HepG2 (cell line): ENCODE measurements at regions not wholly inside any gene's neighbourhood (a gene's known extent, or its start where the extent isn't known, plus 50 kb on each side); places are given as distances from the start of the nearest gene placed in this dataset.

Experiments used
- ATAC-seq: fragments of 200-7000 bp; cut with Tn5 transposase; 3 replicates; pipeline ENCODE4 v1.9.1; 2020; ENCODE audit warnings: mild to moderate bottlenecking, moderate library complexity
- BruUV-seq: library from RNA; stranded (reverse); fragments of 400-500 nt; replicated peaks from 2 replicates; lab custom pipeline; 2021; lab: Mats Ljungman, UMichigan
- CTCF ChIA-PET: fragments of 300-600 bp; formaldehyde crosslinking; extraction: SDS; loops from one replicate; lab custom pipeline; 2021; ENCODE audit warnings: low total read pairs, inconsistent platforms, low intra/inter-chr PET ratio; lab: Yijun Ruan, JAX
- POLR2A ChIA-PET: fragments of 350-600 bp; sonication (Branson Sonifier 250); formaldehyde crosslinking; loops from one replicate; lab custom pipeline; 2020; ENCODE audit warnings: antibody characterized with exemption, inconsistent platforms; lab: Yijun Ruan, JAX
- DNase-seq: peaks from one replicate; pipeline ENCODE4 v3.0.0-alpha.2; 2015; ENCODE audit warnings: low spot score
- FAIRE-seq: peaks from 3 replicates; lab custom pipeline; 2011; peaks lifted over from hg19 to GRCh38; lab: Jason Lieb, UNC
- H2AFZ ChIP-seq: one replicate; pipeline ENCODE4 v1.6.1; 2011; ENCODE audit warnings: low read length, inconsistent platforms
- H3K27ac ChIP-seq: fragments of 300-600 bp; 3 replicates; pipeline ENCODE4 v1.8.0; 2011; ENCODE audit warnings: mixed run types, mild to moderate bottlenecking, mixed read lengths, low read length, inconsistent platforms; ENCODE audit not compliant: insufficient read depth; ENCODE audit errors: extremely low read length
- H3K27me3 ChIP-seq, 2 experiments: fragments of 200-600 bp in 1 of 2; 2 replicates in 1 of 2; 3 replicates in 1 of 2; pipeline versions ENCODE4 v1.6.0 to v1.8.0; 2011; ENCODE audit warnings: low read length in 2 of 2, mild to moderate bottlenecking in 2 of 2, moderate library complexity in 2 of 2, inconsistent platforms in 1 of 2; ENCODE audit not compliant: insufficient read depth in 2 of 2, control insufficient read depth in 1 of 2
- H3K36me3 ChIP-seq, 2 experiments: fragments of 200-600 bp in 1 of 2; replicated peaks in 1 of 2; 2 replicates in 1 of 2; 3 replicates in 1 of 2; pipeline versions ENCODE4 v1.5.1 to v1.8.0; 2011; ENCODE audit warnings: low read length in 2 of 2, inconsistent platforms in 1 of 2; ENCODE audit not compliant: insufficient read depth in 2 of 2, control insufficient read depth in 1 of 2
- H3K4me1 ChIP-seq: 2 replicates; pipeline ENCODE4 v1.5.1; 2012; ENCODE audit warnings: low read length, inconsistent platforms; ENCODE audit not compliant: insufficient read depth
- H3K4me2 ChIP-seq: 2 replicates; pipeline ENCODE4 v1.6.0; 2011; ENCODE audit warnings: low read depth, low read length, inconsistent platforms
- H3K4me3 ChIP-seq, 3 experiments: fragments of 200-600 bp in 1 of 3; sonication (generic), shearing (Covaris generic) in 1 of 3; replicated peaks in 1 of 3; 2 replicates each; pipeline ENCODE4 v1.5.1; 2011 to 2016; ENCODE audit warnings: low read length in 3 of 3, inconsistent platforms in 2 of 3, low read depth in 2 of 3, mild to moderate bottlenecking in 2 of 3, control low read depth in 1 of 3, mixed read lengths in 1 of 3; ENCODE audit not compliant: insufficient read depth in 1 of 3
- H3K79me2 ChIP-seq: one replicate; pipeline ENCODE4 v1.6.1; 2011; ENCODE audit warnings: low read length, inconsistent platforms; ENCODE audit not compliant: insufficient read depth
- H3K9ac ChIP-seq: 2 replicates; pipeline ENCODE4 v1.6.0; 2011; ENCODE audit warnings: mild to moderate bottlenecking, low read depth, low read length, inconsistent platforms; ENCODE audit not compliant: insufficient read depth
- H3K9me3 ChIP-seq: 2 replicates; pipeline ENCODE4 v1.5.1; 2012; ENCODE audit warnings: mild to moderate bottlenecking, low read length
- H4K20me1 ChIP-seq: 2 replicates; pipeline ENCODE4 v1.6.0; 2011; ENCODE audit warnings: inconsistent platforms, mild to moderate bottlenecking, low read length, moderate library complexity; ENCODE audit not compliant: insufficient read depth
- ADNP ChIP-seq: sonication (generic); formaldehyde crosslinking; IDR thresholded peaks from 2 replicates; pipeline ENCODE4 v1.4.0; 2020; ENCODE audit warnings: missing genetic modification reagents
- ATAD3A ChIP-seq: sonication (generic); formaldehyde crosslinking; IDR thresholded peaks from 2 replicates; pipeline ENCODE4 v1.4.0; 2020; ENCODE audit warnings: missing genetic modification reagents
- BRD4 ChIP-seq: sonication (generic); formaldehyde crosslinking; IDR thresholded peaks from 2 replicates; pipeline ENCODE4 v1.4.0; 2020; ENCODE audit warnings: missing genetic modification reagents
- DMAP1 ChIP-seq: IDR thresholded peaks from 2 replicates; pipeline ENCODE4 v1.6.1; 2016
- FIP1L1 ChIP-seq: fragments of 200-400 bp; formaldehyde crosslinking; IDR thresholded peaks from 2 replicates; pipeline ENCODE4 v1.6.1; 2018; ENCODE audit warnings: low read depth, mild to moderate bottlenecking, low read length, moderate library complexity, borderline replicate concordance; ENCODE audit not compliant: insufficient read depth
- FOXC1 ChIP-seq: sonication (generic); formaldehyde crosslinking; IDR thresholded peaks from 2 replicates; pipeline ENCODE4 v1.8.0; 2022; ENCODE audit warnings: mild to moderate bottlenecking, missing genetic modification reagents, borderline replicate concordance
- GPN1 ChIP-seq: sonication (generic); formaldehyde crosslinking; IDR thresholded peaks from 2 replicates; pipeline ENCODE4 v1.5.1; 2020; ENCODE audit warnings: missing genetic modification reagents, borderline replicate concordance
- HDAC2 ChIP-seq: sonication (generic); formaldehyde crosslinking; IDR thresholded peaks from 2 replicates; pipeline ENCODE4 v1.4.0; 2020; ENCODE audit warnings: missing genetic modification reagents
- TOPORS ChIP-seq: sonication (generic); formaldehyde crosslinking; IDR thresholded peaks from 2 replicates; pipeline ENCODE4 v1.8.0; 2023; ENCODE audit warnings: mild to moderate bottlenecking, missing genetic modification reagents
- ZC3H4 ChIP-seq: sonication (generic); formaldehyde crosslinking; IDR thresholded peaks from 2 replicates; pipeline ENCODE4 v1.4.0; 2020; ENCODE audit warnings: missing genetic modification reagents, borderline replicate concordance
- ZNF34 ChIP-seq: sonication (generic); formaldehyde crosslinking; IDR thresholded peaks from 2 replicates; pipeline ENCODE4 v1.4.0; 2020; ENCODE audit warnings: mild to moderate bottlenecking, missing genetic modification reagents, borderline replicate concordance
- ZNF75D ChIP-seq: sonication (generic); formaldehyde crosslinking; IDR thresholded peaks from 2 replicates; pipeline ENCODE4 v1.8.1; 2023; ENCODE audit warnings: missing genetic modification reagents, mild to moderate bottlenecking, borderline replicate concordance
- WGBS: methylation state at CpG from one replicate; pipeline ENCODE4 v1.1.6; 2017; ENCODE audit warnings: low lambda C conversion rate; 5-methylcytosine and 5-hydroxymethylcytosine counted together
- in situ Hi-C: cut with HindIII; loops from 2 replicates; pipeline ENCODE4 v1.10.0; 2017; ENCODE audit warnings: low pct_unique_long_range_greater_than_20kb; ENCODE audit not compliant: extremely low pct_ligation_motif_present
- intact Hi-C: fragments of 100-400 bp; cut with micrococcal nuclease; formaldehyde crosslinking; loops from one replicate; pipeline ENCODE4 v1.10.0; 2022; ENCODE audit not compliant: unreplicated experiment
- TF ChIP-seq, protein P1 (sequence below): sonication (generic); formaldehyde crosslinking; conservative IDR thresholded peaks from 2 replicates; pipeline ENCODE4 v1.5.0; 2020; ENCODE audit warnings: missing genetic modification reagents
- TF ChIP-seq, protein P2 (sequence below): sonication (generic); formaldehyde crosslinking; IDR thresholded peaks from 2 replicates; pipeline ENCODE4 v1.8.0; 2023; ENCODE audit warnings: mild to moderate bottlenecking, missing genetic modification reagents
- TF ChIP-seq, protein P3 (sequence below): sonication (generic); formaldehyde crosslinking; IDR thresholded peaks from 2 replicates; pipeline ENCODE4 v1.8.1; 2023; ENCODE audit warnings: mild to moderate bottlenecking, inconsistent platforms, moderate library complexity, missing genetic modification reagents, borderline replicate concordance

DNA sequence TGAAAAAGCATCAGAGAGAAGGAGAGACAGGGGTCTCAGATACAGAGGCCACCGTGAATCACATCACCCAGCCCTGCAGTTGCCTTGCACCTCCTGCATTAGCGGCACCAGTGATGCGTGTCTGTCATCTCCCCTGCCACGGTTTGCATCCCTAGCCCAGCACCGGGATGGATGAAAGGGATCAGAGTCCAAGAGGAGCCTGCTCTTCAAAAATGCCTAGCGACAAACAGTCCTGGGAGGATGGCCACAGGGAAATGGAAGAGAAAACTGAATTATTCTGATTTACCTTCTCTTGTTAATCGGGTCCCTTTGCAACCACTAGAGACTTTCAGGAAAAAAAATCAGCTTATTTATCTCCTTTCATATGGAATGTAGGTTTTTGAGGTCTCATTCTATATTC is 495.6 kb upstream of the KIRREL3 start:
- ATAC-seq (no peak), FAIRE-seq (no peak), DNase-seq (no peak)
- Histone ChIP-seq H3K27me3 (no peaks in the 10 kb centered on the region), H3K4me3 (no peak overlapping the region), H3K9me3 (peaks cover 23% of the 10 kb centered on the region), H3K4me2 (no peak overlapping the region), H3K9ac (no peak overlapping the region), H3K27ac (no peak overlapping the region), H3K36me3 (no peaks in the 10 kb centered on the region), H3K79me2 (no peaks in the 10 kb centered on the region), H2AFZ (no peak overlapping the region), H3K4me1 (no peaks in the 10 kb centered on the region), H4K20me1 (no peaks in the 10 kb centered on the region)
- WGBS, result 18% methylated on average over 4 of the region's 7 CpGs
- in situ Hi-C loops (no loop called here), intact Hi-C loops (no loop called here)
- no peak for TF ChIP-seq TOPORS (CRISPR knock-in tag)
- TF ChIP-seq ZNF34 (CRISPR knock-in tag), result no peak
- TF ChIP-seq BRD4, result no peak
- no peak for TF ChIP-seq GPN1 (CRISPR knock-in tag)
- no peak for TF ChIP-seq ZC3H4 (CRISPR knock-in tag)
- TF ChIP-seq, protein P1, sequence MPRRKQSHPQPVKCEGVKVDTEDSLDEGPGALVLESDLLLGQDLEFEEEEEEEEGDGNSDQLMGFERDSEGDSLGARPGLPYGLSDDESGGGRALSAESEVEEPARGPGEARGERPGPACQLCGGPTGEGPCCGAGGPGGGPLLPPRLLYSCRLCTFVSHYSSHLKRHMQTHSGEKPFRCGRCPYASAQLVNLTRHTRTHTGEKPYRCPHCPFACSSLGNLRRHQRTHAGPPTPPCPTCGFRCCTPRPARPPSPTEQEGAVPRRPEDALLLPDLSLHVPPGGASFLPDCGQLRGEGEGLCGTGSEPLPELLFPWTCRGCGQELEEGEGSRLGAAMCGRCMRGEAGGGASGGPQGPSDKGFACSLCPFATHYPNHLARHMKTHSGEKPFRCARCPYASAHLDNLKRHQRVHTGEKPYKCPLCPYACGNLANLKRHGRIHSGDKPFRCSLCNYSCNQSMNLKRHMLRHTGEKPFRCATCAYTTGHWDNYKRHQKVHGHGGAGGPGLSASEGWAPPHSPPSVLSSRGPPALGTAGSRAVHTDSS, result no peak
- no peak for TF ChIP-seq FOXC1
- TF ChIP-seq, protein P2, sequence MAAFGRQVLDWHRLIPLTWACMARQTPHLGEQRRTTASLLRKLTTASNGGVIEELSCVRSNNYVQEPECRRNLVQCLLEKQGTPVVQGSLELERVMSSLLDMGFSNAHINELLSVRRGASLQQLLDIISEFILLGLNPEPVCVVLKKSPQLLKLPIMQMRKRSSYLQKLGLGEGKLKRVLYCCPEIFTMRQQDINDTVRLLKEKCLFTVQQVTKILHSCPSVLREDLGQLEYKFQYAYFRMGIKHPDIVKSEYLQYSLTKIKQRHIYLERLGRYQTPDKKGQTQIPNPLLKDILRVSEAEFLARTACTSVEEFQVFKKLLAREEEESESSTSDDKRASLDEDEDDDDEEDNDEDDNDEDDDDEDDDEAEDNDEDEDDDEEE (CRISPR knock-in tag), result no peak
- TF ChIP-seq ADNP (CRISPR knock-in tag), result no peak
- TF ChIP-seq HDAC2, result no peak
- no peak for TF ChIP-seq FIP1L1
- TF ChIP-seq, protein P3, sequence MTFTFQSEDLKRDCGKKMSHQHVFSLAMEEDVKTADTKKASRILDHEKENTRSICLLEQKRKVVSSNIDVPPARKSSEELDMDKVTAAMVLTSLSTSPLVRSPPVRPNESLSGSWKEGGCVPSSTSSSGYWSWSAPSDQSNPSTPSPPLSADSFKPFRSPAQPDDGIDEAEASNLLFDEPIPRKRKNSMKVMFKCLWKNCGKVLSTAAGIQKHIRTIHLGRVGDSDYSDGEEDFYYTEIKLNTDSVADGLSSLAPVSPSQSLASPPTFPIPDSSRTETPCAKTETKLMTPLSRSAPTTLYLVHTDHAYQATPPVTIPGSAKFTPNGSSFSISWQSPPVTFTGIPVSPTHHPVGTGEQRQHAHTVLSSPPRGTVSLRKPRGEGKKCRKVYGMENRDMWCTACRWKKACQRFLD (CRISPR knock-in tag), result no peak
- TF ChIP-seq ATAD3A (CRISPR knock-in tag), result no peak
- no peak for TF ChIP-seq ZNF75D (CRISPR knock-in tag)
- no peak for TF ChIP-seq DMAP1
- CTCF ChIA-PET, result no interaction called here
- POLR2A ChIA-PET, result no interaction called here
- BruUV-seq, result no TSS peak
